Activated CD8-positive, alpha-beta memory T cell treated with anti-CD3 and anti-CD28 coated beads, Interleukin-2, amount 50 U/mL, for 48 hours (primary cell): ENCODE measurements at regions not wholly inside any gene's neighbourhood (a gene's known extent, or its start where the extent isn't known, plus 50 kb on each side); places are given as distances from the start of the nearest gene placed in this dataset.
"Not testable (repeated sequence)": the region's sequence is repeated elsewhere in the genome, so short reads cannot be mapped to it uniquely, and the experiment has no call there.

Experiments used
- DNase-seq: peaks from one replicate; pipeline ENCODE4 v3.0.0-alpha.2; 2020

GRCh38 chr4:27894951-27895350 is 1034.3 kb downstream of the STIM2 start:
- DNase-seq: no peak

DNA sequence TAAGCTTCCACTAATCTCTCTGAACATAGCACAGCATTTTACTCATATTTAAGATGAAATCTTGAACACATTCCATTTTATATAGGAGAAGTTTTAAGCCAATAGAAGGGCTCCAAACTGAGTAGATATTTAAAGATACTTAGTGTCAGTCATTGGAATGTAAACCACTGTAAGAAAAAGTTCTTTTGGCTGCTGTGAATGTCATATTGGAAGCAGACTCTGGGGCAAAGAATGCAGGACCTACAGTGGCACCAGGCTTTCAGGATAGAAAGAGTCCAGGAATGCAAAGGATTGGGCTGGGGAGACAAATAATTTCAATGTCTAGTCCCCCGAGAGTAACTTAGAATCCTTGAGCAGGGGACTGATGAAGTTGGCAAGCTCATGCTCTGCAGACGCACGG is 1047.7 kb downstream of the STIM2 start:
- no peak for DNase-seq

DNA sequence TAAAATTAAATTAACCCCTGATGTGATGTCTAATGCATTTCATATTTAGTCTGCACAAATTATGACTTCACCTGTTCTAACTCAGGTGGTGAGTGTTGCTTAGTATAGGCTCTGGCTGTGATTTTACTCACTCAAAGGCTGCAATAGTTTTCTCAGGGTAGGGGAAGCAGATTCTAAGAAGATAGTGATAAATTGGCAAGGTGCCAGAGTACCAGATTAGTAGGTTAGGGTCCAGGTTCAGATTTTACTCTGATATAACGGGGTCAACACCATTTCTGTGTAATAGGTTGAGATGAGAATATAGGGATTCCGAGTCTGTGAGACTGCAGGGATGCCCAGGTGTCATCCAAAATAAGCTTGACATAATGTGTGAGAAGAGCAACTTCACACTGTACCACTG is 1049.6 kb downstream of the STIM2 start:
- no peak for DNase-seq

GRCh38 chr4:27911047-27911446 is 1050.4 kb downstream of the STIM2 start:
- DNase-seq: no peak

DNA sequence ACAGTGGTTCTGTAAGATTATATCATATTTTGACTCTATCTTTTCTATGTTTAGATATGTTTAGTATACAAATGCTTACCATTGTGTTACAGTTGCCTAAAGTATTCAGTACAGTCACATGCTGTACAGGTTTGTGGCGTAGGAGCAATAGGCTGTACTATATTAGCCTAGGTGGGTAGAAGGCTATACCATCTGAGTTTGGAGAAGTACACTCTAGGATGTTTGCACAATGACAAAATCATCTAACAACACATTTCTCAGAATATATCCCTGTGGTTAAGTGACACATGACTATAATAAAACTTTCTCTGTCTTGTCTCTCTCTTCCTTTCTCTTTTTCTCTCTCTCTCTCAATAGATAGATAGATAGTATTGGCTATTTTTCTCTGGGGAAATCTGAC is 1053.1 kb downstream of the STIM2 start:
- no peak for DNase-seq

DNA sequence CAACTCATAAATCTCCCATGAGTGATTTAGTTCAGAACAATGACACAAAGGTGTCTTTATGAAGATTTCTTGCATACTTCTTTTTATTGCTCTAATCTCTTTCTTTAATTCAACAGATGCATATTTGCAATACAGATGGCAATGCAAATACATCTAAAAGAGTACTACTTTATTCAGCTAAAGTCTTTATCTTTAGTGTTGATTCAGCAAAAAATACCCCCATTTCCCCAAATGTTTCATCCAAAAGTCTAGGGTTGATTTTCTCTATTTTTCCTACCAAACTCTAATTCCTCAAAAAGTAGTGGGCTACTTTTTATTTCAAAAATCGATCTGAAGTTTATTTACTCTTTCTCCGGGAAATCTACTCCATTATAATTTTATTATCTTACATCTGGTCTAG is 1055.2 kb downstream of the STIM2 start:
- no peak for DNase-seq

DNA sequence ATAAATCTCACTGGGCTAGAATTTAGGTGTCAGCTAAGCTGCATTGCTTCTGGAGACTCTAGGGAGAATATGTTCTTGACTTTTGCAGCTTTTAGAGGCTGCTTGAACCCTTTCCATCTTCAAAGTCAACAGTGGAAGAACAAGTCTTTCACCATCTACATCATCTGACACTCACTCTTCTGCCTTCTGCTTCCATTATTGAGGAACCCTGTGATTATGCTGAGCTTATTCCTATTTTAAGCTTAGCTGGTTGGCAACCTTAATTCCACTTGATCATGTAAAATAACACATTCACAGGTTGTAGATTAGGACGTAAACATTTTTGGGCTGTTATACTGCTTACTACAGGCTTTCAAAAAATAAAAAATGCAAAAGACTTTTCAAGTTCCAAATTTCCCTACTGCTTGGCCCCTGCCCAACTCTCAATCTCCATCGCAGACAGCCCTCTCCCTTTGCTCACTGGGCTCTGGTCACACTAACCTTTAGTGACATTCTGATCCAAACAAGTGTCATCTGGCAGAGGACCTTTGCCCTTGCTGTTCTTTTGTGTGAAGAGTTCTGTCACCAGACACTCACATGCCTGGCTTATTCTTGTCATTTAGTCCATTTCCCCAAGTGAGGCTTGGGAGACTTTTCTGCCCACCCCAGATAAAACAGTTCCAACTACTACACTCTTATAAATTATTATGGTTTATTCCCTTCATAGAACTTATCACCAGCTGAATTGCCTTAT is 1056.0 kb downstream of the STIM2 start:
- DNase-seq: no peak

DNA sequence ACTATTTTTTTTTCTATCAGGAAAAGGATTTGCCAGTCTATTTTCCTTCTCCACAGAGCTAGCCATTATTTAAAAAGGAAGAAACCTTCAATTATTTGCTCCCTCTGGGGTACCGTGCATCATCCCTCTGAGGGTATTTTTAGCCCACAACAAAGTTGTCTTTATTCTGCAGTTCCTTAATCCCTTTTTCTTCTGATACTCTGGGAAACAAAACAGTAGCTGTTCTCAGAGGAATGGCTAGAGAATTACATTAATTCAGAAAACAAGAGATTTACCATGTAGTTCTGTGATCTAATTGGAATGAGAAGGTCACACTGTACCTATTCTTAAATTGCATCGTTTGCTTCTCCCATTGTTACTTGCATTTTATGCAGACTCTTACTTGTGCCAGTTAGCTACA is 1056.7 kb downstream of the STIM2 start:
- no peak for DNase-seq

- no peak for DNase-seq
Observed at GRCh38 chr4:27921231-27921630, 1060.6 kb downstream of the STIM2 start.

DNA sequence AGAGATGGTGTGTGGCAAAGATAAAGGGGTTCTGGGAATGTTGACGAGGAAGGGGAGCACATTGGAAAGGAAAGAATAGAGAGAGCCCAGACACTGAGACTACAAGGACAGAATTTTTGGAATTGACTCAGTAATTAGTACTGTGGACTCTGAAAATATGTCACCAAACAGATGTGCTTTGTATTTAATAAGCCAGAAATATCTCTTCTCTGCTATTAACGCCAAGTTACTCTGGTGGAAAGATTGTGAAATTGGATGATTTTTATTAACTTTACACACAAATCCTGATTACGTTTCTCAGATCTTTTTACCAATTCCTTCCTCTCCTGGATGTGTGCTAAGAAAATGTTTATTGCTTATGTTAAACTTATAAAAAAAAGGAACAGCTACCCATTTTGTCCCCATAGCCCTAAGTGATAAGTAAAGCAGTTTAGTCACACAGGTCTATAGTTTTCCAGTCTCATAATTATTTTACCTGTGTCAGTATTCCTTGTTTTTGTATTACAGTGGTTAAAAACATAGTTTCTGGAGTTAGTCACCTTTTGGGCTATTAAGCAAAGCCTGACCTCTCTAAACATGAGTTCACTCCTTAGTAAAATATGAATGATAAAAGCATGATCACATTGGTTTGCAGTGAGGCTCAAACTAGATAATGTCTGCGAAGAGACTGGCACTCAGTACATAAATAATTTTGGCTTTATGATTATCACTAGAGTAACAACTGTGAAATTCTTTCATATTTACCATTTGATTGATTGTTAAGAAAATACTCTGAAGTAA is 1068.3 kb downstream of the STIM2 start:
- no peak for DNase-seq

DNA sequence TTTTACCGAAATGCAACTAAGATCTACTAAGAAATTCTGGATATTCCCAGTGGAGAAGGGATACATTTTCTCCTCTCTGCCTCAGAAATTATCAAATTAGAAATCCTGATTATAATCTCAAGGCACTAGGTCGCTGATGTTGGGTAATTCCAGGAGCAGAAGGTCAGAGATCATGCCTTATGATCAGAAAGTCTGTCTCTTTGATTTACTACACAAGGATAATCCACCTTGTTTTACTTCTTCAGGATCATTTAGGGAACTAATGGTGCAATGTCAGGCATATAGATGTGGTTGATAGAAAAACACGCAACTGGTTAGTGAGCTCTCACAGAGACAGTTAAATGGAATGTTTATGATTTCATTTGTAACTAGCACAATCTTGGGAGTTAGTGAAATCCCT is 1069.7 kb downstream of the STIM2 start:
- DNase-seq: no peak

DNA sequence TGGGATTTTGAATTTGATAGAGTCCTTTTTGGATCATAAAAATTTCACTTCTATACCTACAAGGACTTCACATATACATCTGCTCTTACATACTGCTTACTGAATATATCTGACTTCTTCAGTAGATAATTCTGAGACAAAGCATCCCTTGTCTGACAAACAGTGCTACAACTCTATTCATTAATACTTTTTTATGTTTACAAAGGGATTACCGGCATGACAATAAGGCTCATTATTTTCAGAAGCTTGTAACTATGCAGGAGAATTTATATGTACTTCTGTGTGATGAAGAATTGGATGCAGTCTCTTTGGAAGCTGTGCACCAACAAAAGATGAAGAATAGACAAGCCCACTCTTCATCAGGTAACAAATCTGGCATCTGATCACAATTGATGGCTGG is 1070.3 kb downstream of the STIM2 start:
- no peak for DNase-seq

GRCh38 chr4:27931584-27931983 is 1070.9 kb downstream of the STIM2 start:
- no peak for DNase-seq

DNA sequence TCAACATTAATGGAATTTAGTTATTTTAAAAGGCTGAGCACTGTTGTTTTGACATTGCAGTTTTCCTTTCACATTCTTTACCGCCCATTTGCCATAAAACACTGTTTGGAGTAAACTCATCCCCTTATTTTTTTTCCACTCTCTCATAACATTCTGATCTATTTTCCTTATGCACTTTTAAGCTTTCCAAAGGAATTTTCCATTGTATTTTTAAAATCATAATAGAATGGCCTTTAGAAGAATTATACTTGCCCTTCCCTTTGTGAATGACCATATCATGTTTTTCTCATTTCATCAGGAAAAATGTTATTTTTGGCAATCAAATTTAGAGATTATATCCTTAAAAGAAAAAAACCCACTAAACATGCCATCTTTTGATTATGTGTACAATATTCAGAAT is 1074.2 kb downstream of the STIM2 start:
- no peak for DNase-seq

GRCh38 chr4:27946799-27947198 is 1086.2 kb downstream of the STIM2 start:
- DNase-seq: no peak

DNA sequence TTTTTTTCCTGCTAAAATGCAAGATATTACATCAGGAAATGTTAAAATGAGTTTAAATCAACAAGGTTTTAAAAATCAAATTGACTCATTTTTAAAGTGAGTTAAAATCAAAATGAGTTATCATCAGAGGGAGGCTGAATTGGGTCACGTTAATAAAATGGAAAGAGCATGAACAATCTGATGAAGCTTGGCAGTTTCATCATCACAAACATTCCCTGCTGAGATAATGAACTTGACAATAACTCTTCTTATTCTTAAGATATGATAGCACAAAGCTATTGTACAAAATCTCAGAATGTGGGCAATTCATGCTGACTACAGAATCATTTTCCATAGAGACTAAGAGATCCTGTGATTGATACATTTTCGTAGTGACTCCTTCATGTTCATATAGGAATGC is 1086.7 kb downstream of the STIM2 start:
- no peak for DNase-seq

DNA sequence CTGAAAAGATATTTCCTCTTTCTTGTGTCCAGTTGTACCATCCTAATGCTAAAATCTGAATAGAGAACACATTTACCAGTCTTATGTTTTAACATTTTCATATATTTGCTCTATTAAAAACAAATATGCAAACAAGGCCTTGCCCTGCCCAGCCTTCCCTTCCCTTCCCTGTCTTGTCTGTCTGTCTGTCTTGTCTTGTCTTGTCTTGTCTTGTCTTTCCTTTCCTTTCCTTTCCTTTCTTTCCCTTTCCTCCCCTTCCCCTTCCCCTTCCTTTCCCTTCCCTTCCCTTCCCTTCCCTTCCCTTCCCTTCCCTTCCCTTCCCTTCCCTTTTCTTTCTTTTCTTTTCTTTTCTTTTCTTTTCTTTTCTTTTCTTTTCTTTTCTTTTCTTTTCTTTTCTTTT is 1103.5 kb downstream of the STIM2 start:
- no peak for DNase-seq

DNA sequence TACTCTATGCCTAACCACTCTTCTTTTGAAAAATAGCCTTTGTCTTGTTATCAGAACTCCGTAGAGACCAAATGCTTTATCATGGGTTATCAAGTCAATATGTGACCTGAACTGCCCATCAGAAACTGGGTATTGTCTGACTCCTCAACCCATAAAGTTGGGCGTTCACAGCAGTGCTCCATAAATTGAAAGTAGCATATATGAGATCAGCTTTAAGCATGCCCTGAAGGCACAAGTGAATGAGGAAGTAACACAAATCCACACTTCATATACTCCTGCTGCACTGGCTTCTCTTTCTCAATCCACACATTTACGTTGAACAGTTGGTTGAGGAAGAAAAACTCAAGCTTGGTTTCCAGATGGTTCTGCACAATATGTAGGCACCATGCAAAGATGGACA is 1106.0 kb downstream of the STIM2 start:
- DNase-seq: no peak

DNA sequence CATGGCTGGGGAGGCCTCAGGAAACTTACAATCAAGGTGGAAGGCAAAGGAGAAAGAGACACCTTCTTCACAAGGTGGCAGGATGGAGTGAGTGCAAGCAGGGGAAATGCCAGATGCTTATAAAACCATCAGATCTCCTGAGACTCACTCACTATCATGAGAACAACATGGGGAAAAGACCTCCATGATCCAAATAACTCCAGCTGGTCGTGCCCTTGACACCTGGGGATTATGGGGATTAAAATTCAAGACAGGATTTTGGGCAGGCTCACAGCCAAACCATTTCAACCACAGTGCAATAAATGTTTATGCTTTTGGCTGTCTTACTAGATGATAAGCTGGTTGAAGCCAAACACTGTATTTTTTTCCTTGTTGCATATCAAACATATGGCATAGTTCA is 1112.4 kb downstream of the STIM2 start:
- DNase-seq: no peak

DNA sequence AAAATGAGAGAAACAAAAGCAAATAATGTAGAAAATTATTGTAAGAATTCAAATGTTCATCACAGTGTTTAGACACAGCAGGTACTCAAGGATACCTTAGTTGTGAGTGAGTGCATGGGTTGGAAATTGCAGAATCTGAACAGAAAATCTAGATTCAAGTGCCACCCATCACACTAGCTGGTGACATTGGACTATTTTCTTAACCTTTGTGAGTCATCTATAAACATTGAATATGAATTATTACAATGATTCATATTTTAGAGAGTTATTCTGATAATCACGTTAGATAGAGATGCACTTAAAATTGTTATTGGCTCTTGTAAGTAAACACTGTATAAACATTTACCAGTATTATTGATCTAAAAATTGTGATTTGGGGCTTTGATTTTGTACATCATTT is 1113.1 kb downstream of the STIM2 start:
- DNase-seq: no peak

DNA sequence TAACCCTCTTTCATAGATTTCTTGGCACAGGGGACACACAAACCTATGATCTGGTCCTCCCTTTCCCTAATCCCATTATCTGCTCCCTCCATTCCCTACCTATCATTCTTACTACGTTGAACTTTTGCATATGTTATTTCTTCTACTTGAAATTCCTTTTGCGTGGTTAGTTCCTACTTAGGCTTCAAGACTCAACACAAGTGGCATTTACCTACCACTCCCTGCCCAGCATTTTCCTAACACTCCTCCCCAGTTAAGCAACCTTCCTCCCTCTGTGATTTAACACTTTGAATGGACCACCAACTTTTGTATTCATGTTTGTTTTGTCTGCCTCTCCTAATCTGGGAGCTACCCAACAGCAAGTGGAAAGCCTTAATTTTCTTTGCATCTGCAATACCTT is 1113.7 kb downstream of the STIM2 start:
- DNase-seq: no peak

- not testable (repeated sequence) for DNase-seq
Observed at GRCh38 chr4:27974881-27975280, 1114.2 kb downstream of the STIM2 start.

DNA sequence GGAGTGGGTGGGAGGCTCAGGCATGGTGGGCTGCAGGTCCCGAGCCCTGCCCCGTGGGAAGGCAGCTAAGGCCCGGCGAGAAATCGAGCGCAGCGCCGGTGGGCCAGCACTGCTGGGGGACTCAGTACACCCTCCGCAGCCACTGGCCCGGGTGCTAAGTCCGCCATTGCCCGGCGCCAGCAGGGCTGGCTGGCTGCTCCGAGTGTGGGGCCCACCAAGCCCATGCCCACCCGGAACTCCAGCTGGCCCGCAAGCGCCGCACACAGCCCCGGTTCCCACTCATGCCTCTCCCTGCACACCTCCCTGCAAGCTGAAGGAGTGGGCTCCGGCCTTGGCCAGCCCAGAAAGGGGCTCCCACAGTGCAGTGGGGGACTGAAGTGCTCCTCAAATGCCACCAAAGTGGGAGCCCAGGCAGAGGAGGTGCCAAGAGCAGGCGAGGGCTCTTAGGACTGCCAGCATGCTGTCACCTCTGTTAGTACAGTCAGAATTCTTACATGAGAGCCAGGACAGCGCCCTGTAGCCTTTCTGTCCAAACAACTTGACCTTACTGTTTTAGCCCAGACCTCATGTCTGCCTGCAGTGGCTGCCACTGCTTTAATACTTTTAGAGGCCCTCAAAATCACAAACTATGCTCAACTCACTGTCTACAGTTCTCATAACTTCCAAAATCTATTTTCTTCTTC is 1117.9 kb downstream of the STIM2 start:
- not testable (repeated sequence) for DNase-seq

- no peak for DNase-seq
Observed at GRCh38 chr4:27985522-27985921, 1124.9 kb downstream of the STIM2 start.
